ENCODE measurements at regions not wholly inside any gene's neighbourhood (a gene's known extent, or its start where the extent isn't known, plus 50 kb on each side); places are given as distances from the start of the nearest gene placed in this dataset.
A peak's percentile ranks its signal among the peaks of the same experiment; 100 is the strongest.

DNA sequence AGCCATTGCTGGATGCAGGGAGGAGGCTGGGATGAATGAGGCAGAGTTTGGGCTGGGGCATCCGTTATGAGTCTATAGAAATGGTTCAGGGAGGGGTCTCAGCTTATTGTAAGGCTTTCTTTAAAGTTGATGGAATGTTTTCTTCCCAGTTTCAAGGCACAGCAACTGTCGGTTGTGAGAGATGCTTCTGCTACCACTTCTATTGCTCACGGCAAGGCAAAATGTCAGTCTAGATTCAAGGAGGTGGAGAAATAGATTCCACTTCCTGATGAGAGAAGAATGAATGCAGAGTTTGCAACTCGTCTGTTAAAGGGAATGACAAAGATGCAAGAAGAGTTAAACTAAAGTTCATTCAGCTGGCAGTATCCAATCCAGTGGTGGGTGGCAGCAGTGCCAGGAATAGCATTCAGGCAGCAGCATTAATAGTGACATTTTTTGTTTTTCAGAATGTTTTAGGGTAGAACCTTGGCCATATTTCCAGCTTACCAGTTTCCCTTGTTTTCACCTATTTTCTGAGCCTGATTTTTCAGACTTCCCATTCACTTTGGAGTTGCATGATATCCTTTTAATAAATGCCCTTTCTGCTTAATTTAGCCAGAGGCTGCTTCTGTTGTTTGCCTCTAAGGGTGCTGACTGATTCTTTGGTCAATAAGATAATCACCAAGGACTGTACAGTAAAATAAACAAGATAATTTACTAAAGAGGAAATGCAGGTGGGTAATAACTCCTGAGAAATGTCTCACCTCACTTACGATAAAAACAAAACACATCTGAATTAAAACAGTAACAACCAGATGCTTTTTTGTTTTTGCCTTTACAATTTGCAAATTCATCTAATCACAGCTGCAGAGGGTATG lies 138.4 kb downstream of the RPIA start:
- Mint-ChIP-seq H3K27ac (no peak overlapping the region), H3K4me3 (no peak overlapping the region), H3K36me3 (ENCODE audit: low read depth) (no peaks in the 10 kb centered on the region), H3K4me1 (no peaks in the 10 kb centered on the region), H3K9me3 (peaks cover 68% of the 10 kb centered on the region), H3K27me3 (ENCODE audit: low read depth, poor library complexity) (peaks cover 10% of the 10 kb centered on the region)
- no peak for DNase-seq
- TF ChIP-seq CTCF (IDR thresholded peaks at IDR 0.05): no peak

- H3K9me3 Mint-ChIP-seq: peaks cover 62% of the 10 kb centered on the region
- H3K27me3 Mint-ChIP-seq (ENCODE audit: low read depth, poor library complexity): peaks cover 6% of the 10 kb centered on the region
- DNase-seq: no peak
- no peaks in the 10 kb centered on the region for H3K36me3 Mint-ChIP-seq (ENCODE audit: low read depth)
- H3K4me1 Mint-ChIP-seq: no peaks in the 10 kb centered on the region
- no peak for TF ChIP-seq CTCF (IDR thresholded peaks at IDR 0.05)
- no peak overlapping the region for H3K4me3 Mint-ChIP-seq
- no peak overlapping the region for H3K27ac Mint-ChIP-seq
Observed at GRCh38 chr2:88831071-88831791, 139.8 kb downstream of the RPIA start.

- H3K36me3 Mint-ChIP-seq (ENCODE audit: low read depth): no peaks in the 10 kb centered on the region
- TF ChIP-seq CTCF (IDR thresholded peaks at IDR 0.05): no peak
- no peaks in the 10 kb centered on the region for H3K4me1 Mint-ChIP-seq
- H3K27me3 Mint-ChIP-seq (ENCODE audit: low read depth, poor library complexity): peaks cover 6% of the 10 kb centered on the region
- H3K27ac Mint-ChIP-seq: no peak overlapping the region
- peak; percentile 22 for DNase-seq
- H3K9me3 Mint-ChIP-seq: peaks cover 62% of the 10 kb centered on the region
- H3K4me3 Mint-ChIP-seq: no peak overlapping the region
Observed at GRCh38 chr2:88831792-88832248, 140.3 kb downstream of the RPIA start.

DNA sequence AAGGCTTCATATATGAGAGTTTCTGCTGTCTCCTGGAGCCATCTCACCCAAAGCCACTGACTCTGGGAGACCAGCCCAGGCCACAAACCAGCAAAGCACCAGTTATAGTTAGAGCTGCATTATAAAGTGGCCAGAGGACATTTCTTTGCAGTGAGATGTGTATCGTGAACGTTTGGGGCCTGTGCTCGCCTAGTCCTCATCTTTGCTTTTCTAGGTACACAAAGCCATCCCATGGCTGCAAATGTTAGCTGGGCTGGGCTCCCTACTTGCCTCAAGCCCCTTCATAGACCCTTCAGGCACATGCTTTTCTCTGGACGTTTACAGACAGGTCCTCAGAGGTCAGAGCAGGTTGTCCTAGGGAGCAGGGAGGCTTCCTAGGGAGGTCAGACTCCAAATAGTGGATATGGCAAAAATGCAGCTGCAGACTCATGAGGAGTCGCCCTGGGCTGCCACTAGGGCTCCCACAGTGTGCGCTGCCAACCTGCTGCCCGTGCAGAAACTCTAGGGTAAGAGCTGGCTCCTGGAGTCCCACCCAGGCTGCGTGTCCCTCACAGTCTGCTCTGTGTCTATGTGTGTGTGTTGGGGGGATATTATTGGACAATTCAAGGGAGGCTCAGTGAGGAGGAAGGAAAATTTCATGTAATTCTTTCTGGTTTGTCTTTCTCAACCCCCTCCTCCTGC lies 141.0 kb downstream of the RPIA start:
- Mint-ChIP-seq H3K9me3 (peaks cover 58% of the 10 kb centered on the region), H3K4me1 (no peaks in the 10 kb centered on the region), H3K36me3 (ENCODE audit: low read depth) (no peaks in the 10 kb centered on the region), H3K27ac (no peak overlapping the region), H3K27me3 (ENCODE audit: low read depth, poor library complexity) (peaks cover 6% of the 10 kb centered on the region), H3K4me3 (no peak overlapping the region)
- DNase-seq: no peak
- no peak for TF ChIP-seq CTCF (IDR thresholded peaks at IDR 0.05)

- no peak overlapping the region for H3K27ac Mint-ChIP-seq
- H3K4me1 Mint-ChIP-seq: no peaks in the 10 kb centered on the region
- TF ChIP-seq CTCF (IDR thresholded peaks at IDR 0.05): no peak
- peaks cover 6% of the 10 kb centered on the region for H3K27me3 Mint-ChIP-seq (ENCODE audit: low read depth, poor library complexity)
- H3K36me3 Mint-ChIP-seq (ENCODE audit: low read depth): no peaks in the 10 kb centered on the region
- peaks cover 54% of the 10 kb centered on the region for H3K9me3 Mint-ChIP-seq
- DNase-seq: no peak
- no peak overlapping the region for H3K4me3 Mint-ChIP-seq
Observed at GRCh38 chr2:88832992-88833389, 141.5 kb downstream of the RPIA start.
